Progenitor cell of endocrine pancreas (in vitro differentiated cells): ENCODE measurements at regions not wholly inside any gene's neighbourhood (a gene's known extent, or its start where the extent isn't known, plus 50 kb on each side); places are given as distances from the start of the nearest gene placed in this dataset.

ENCODE experiments used
- DNase-seq: peaks from one replicate; pipeline ENCODE4 v3.0.0; 2021; ENCODE audit warnings: low spot score; ENCODE audit not compliant: unreplicated experiment
- H3K27ac Mint-ChIP-seq: 2 replicates; pipeline ENCODE4 v1.8.0; 2021; ENCODE audit warnings: mild to moderate bottlenecking, moderate library complexity, mixed read lengths
- H3K27me3 Mint-ChIP-seq: 2 replicates; pipeline ENCODE4 v1.8.0; 2021; ENCODE audit warnings: mixed read lengths
- H3K36me3 Mint-ChIP-seq: 2 replicates; pipeline ENCODE4 v1.8.0; 2022; ENCODE audit warnings: mixed read lengths; ENCODE audit not compliant: insufficient read depth
- H3K4me1 Mint-ChIP-seq: 2 replicates; pipeline ENCODE4 v1.8.0; 2021; ENCODE audit warnings: low read depth, mixed read lengths
- H3K4me3 Mint-ChIP-seq: 2 replicates; pipeline ENCODE4 v1.8.0; 2021; ENCODE audit warnings: low read depth, mild to moderate bottlenecking, moderate library complexity, mixed read lengths
- H3K9me3 Mint-ChIP-seq: 2 replicates; pipeline ENCODE4 v1.8.0; 2021; ENCODE audit warnings: low read depth, mixed read lengths
- TF ChIP-seq, protein P1 (sequence below): fragments of 200-600 bp; sonication (generic); IDR thresholded peaks from one replicate; pipeline ENCODE4 v1.5.0; 2021; ENCODE audit warnings: antibody characterized with exemption, mild to moderate bottlenecking; ENCODE audit not compliant: unreplicated experiment

GRCh38 chr15:87498560-87498959 is 758.0 kb downstream of the NTRK3 start:
- H3K27me3 Mint-ChIP-seq = peaks cover 10% of the 10 kb centered on the region
- H3K27ac Mint-ChIP-seq = no peak overlapping the region
- H3K4me3 Mint-ChIP-seq = no peak overlapping the region
- peaks cover 5% of the 10 kb centered on the region for H3K9me3 Mint-ChIP-seq
- DNase-seq = no peak
- H3K4me1 Mint-ChIP-seq = peaks cover 2% of the 10 kb centered on the region
- TF ChIP-seq, protein P1, sequence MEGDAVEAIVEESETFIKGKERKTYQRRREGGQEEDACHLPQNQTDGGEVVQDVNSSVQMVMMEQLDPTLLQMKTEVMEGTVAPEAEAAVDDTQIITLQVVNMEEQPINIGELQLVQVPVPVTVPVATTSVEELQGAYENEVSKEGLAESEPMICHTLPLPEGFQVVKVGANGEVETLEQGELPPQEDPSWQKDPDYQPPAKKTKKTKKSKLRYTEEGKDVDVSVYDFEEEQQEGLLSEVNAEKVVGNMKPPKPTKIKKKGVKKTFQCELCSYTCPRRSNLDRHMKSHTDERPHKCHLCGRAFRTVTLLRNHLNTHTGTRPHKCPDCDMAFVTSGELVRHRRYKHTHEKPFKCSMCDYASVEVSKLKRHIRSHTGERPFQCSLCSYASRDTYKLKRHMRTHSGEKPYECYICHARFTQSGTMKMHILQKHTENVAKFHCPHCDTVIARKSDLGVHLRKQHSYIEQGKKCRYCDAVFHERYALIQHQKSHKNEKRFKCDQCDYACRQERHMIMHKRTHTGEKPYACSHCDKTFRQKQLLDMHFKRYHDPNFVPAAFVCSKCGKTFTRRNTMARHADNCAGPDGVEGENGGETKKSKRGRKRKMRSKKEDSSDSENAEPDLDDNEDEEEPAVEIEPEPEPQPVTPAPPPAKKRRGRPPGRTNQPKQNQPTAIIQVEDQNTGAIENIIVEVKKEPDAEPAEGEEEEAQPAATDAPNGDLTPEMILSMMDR = no peak
- no peaks in the 10 kb centered on the region for H3K36me3 Mint-ChIP-seq

- H3K27ac Mint-ChIP-seq = no peak overlapping the region
- H3K36me3 Mint-ChIP-seq = no peaks in the 10 kb centered on the region
- peaks cover 5% of the 10 kb centered on the region for H3K9me3 Mint-ChIP-seq
- H3K4me3 Mint-ChIP-seq = no peak overlapping the region
- TF ChIP-seq, protein P1 = no peak
- DNase-seq = no peak
- H3K4me1 Mint-ChIP-seq = peaks cover 2% of the 10 kb centered on the region
- peaks cover 8% of the 10 kb centered on the region for H3K27me3 Mint-ChIP-seq
These were observed 759.7 kb downstream of the NTRK3 start for GRCh38 chr15:87496795-87497194.

- peaks cover 2% of the 10 kb centered on the region for H3K4me1 Mint-ChIP-seq
- H3K27me3 Mint-ChIP-seq = peaks cover 3% of the 10 kb centered on the region
- peaks cover 5% of the 10 kb centered on the region for H3K9me3 Mint-ChIP-seq
- no peak overlapping the region for H3K4me3 Mint-ChIP-seq
- DNase-seq = no peak
- H3K36me3 Mint-ChIP-seq = no peaks in the 10 kb centered on the region
- no peak overlapping the region for H3K27ac Mint-ChIP-seq
- TF ChIP-seq, protein P1 = no peak
These were observed 760.4 kb downstream of the NTRK3 start for GRCh38 chr15:87496109-87496508.

DNA sequence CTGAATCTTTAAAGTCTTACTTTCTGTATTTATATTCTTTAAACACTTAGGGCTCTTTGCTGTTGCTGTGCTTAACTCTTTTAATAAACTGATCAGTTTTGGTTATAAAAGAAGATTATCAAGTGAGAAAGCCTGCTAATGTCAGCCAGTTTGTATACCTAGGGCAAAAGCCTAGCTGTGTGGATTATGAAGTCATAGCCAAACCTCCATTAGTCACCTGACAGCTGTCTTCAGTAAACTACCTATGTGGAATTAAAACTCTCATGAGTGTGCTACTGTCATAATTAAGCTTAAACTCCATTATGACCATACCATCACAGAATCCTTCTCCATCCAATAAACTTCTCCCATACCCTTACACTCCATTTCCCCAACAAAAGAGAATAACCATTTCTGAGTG is 762.7 kb downstream of the NTRK3 start:
- H3K27me3 Mint-ChIP-seq = peaks cover 13% of the 10 kb centered on the region
- H3K4me1 Mint-ChIP-seq = peaks cover 2% of the 10 kb centered on the region
- no peak for DNase-seq
- H3K4me3 Mint-ChIP-seq = no peak overlapping the region
- H3K9me3 Mint-ChIP-seq = peaks cover 5% of the 10 kb centered on the region
- no peak overlapping the region for H3K27ac Mint-ChIP-seq
- TF ChIP-seq, protein P1 = no peak
- no peaks in the 10 kb centered on the region for H3K36me3 Mint-ChIP-seq

DNA sequence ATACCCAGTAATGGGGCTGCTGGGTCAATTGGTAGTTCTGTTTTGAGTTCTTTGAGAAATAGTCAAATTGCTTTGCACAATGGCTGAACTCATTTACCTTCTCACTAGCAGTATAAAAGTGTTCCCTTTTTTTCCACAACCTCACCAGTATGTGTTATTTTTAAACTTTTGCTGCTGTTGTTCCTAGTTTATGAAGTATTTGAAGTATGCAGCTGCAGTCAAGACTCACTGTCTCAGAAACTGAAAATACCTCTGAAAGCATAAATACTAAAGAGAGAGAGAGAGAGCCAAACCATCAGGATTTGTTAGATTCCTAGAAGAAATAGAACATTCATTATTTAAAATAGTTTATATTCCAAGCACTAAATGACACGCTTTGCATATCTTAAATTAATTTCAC is 764.2 kb downstream of the NTRK3 start:
- Mint-ChIP-seq H3K9me3 (peaks cover 5% of the 10 kb centered on the region), H3K27ac (no peak overlapping the region), H3K27me3 (peaks cover 20% of the 10 kb centered on the region), H3K36me3 (no peaks in the 10 kb centered on the region), H3K4me1 (peaks cover 2% of the 10 kb centered on the region), H3K4me3 (no peak overlapping the region)
- no peak for DNase-seq
- TF ChIP-seq, protein P1 = no peak
